ENCODE measurements at regions not wholly inside any gene's neighbourhood (a gene's known extent, or its start where the extent isn't known, plus 50 kb on each side); places are given as distances from the start of the nearest gene placed in this dataset.
"Not testable (repeated sequence)": the region's sequence is repeated elsewhere in the genome, so short reads cannot be mapped to it uniquely, and the experiment has no call there.

- no peak for ATAC-seq
Measured at GRCh38 chrX:84611843-84612636, 109.8 kb upstream of the HDX start.

- no peak for ATAC-seq
Measured at GRCh38 chrX:84634201-84634782, 132.0 kb upstream of the HDX start.

GRCh38 chrX:84666086-84666485, 163.8 kb upstream of the HDX start:
- ATAC-seq = no peak

- no peak for ATAC-seq
Measured at GRCh38 chrX:84690228-84690627, 188.0 kb upstream of the HDX start.

GRCh38 chrX:84709987-84710386, 207.7 kb upstream of the HDX start:
- no peak for ATAC-seq

- ATAC-seq = no peak
Measured at GRCh38 chrX:84710611-84711010, 208.4 kb upstream of the HDX start.

GRCh38 chrX:84712621-84713020, 210.4 kb upstream of the HDX start:
- no peak for ATAC-seq

GRCh38 chrX:84715315-84715714, 213.1 kb upstream of the HDX start:
- ATAC-seq = no peak

- no peak for ATAC-seq
Measured at GRCh38 chrX:84717343-84717742, 215.1 kb upstream of the HDX start.

- ATAC-seq = no peak
Measured at GRCh38 chrX:84721416-84721815, 219.2 kb upstream of the HDX start.

GRCh38 chrX:84724576-84724975, 222.3 kb upstream of the HDX start:
- no peak for ATAC-seq

GRCh38 chrX:84729408-84729807, 227.2 kb upstream of the HDX start:
- no peak for ATAC-seq

GRCh38 chrX:84729809-84730208, 227.6 kb upstream of the HDX start:
- ATAC-seq = peak in 1 of 2 donors; percentile 43

GRCh38 chrX:84735025-84735424, 232.8 kb upstream of the HDX start:
- no peak for ATAC-seq

GRCh38 chrX:84737471-84737871, 235.2 kb upstream of the HDX start:
- no peak for ATAC-seq

GRCh38 chrX:84747516-84747915, 245.3 kb upstream of the HDX start:
- no peak for ATAC-seq

GRCh38 chrX:84748965-84749656, 246.9 kb upstream of the HDX start:
- ATAC-seq = no peak

GRCh38 chrX:84760560-84760959, 243.1 kb upstream of the APOOL start:
- no peak for ATAC-seq

GRCh38 chrX:84796321-84796720, 207.4 kb upstream of the APOOL start:
- ATAC-seq = no peak

- ATAC-seq = no peak
Measured at GRCh38 chrX:84830836-84831235, 172.8 kb upstream of the APOOL start.

- ATAC-seq = not testable (repeated sequence)
Measured at GRCh38 chrX:84846541-84846940, 157.1 kb upstream of the APOOL start.

- ATAC-seq = not testable (repeated sequence)
Measured at GRCh38 chrX:84851183-84851582, 152.5 kb upstream of the APOOL start.

GRCh38 chrX:84856791-84857190, 146.9 kb upstream of the APOOL start:
- ATAC-seq = not testable (repeated sequence)

- not testable (repeated sequence) for ATAC-seq
Measured at GRCh38 chrX:84858771-84859170, 144.9 kb upstream of the APOOL start.

All from activated CD4-positive, CD25-positive, alpha-beta regulatory T cell treated with anti-CD3 and anti-CD28 coated beads, Interleukin-2, amount 50 U/mL, for 24 hours (primary cell).